Hepatocyte (in vitro differentiated cells): ENCODE measurements at regions not wholly inside any gene's neighbourhood (a gene's known extent, or its start where the extent isn't known, plus 50 kb on each side); places are given as distances from the start of the nearest gene placed in this dataset.

Experiments used
- DNase-seq: peaks from one replicate; pipeline ENCODE4 v3.0.0-alpha.2; 2016; ENCODE audit warnings: low spot score
- H2AFZ ChIP-seq: fragments of 200-600 bp; sonication (generic); 2 replicates; pipeline ENCODE4 v1.6.0; 2016; ENCODE audit warnings: antibody characterized with exemption, mild to moderate bottlenecking
- H3K27ac ChIP-seq: fragments of 200-600 bp; sonication (generic); 2 replicates; pipeline ENCODE4 v1.5.1; 2016; ENCODE audit warnings: mild to moderate bottlenecking
- H3K27me3 ChIP-seq: fragments of 200-600 bp; sonication (generic); 2 replicates; pipeline ENCODE4 v1.6.1; 2016
- H3K36me3 ChIP-seq: fragments of 200-600 bp; sonication (generic); replicated peaks from 2 replicates; pipeline ENCODE4 v1.5.1; 2016; ENCODE audit warnings: low read depth; ENCODE audit not compliant: insufficient read depth
- H3K4me1 ChIP-seq: fragments of 200-600 bp; sonication (generic); 2 replicates; pipeline ENCODE4 v1.5.1; 2016; ENCODE audit warnings: mild to moderate bottlenecking, moderate library complexity; ENCODE audit not compliant: insufficient read depth
- H3K4me2 ChIP-seq: fragments of 200-600 bp; sonication (generic); 2 replicates; pipeline ENCODE4 v1.6.0; 2016
- H3K4me3 ChIP-seq: fragments of 200-600 bp; sonication (generic); 2 replicates; pipeline ENCODE4 v1.5.1; 2016; ENCODE audit warnings: mild to moderate bottlenecking
- H3K79me2 ChIP-seq: fragments of 200-600 bp; sonication (generic); 2 replicates; pipeline ENCODE4 v1.6.0; 2017; ENCODE audit warnings: mild to moderate bottlenecking
- H3K9me2 ChIP-seq: fragments of 200-600 bp; sonication (generic); replicated peaks from 2 replicates; pipeline ENCODE4 v1.6.0; 2017; ENCODE audit warnings: mild to moderate bottlenecking; ENCODE audit not compliant: insufficient read depth
- H3K9me3 ChIP-seq: fragments of 200-600 bp; sonication (generic); 2 replicates; pipeline ENCODE4 v1.5.1; 2016; ENCODE audit warnings: low read depth, mild to moderate bottlenecking
- H4K20me1 ChIP-seq: fragments of 200-600 bp; sonication (generic); 2 replicates; pipeline ENCODE4 v1.6.0; 2016; ENCODE audit warnings: mild to moderate bottlenecking; ENCODE audit not compliant: insufficient read depth, poor library complexity, severe bottlenecking
- EZH2 ChIP-seq: fragments of 200-600 bp; sonication (generic); IDR thresholded peaks from 2 replicates; pipeline ENCODE4 v1.6.1; 2016; ENCODE audit warnings: antibody characterized with exemption, mild to moderate bottlenecking, borderline replicate concordance
- EZH2phosphoT487 ChIP-seq: fragments of 200-600 bp; sonication (generic); IDR thresholded peaks from one replicate; pipeline ENCODE4 v1.6.1; 2018; ENCODE audit warnings: antibody characterized with exemption, mild to moderate bottlenecking, low read depth, moderate library complexity; ENCODE audit not compliant: unreplicated experiment, severe bottlenecking
- whole genome bisulfite sequencing: methylation state at CpG from one replicate; pipeline ENCODE4 v1.1.6; 2016; ENCODE audit warnings: low lambda C conversion rate; ENCODE audit errors: missing lambda C conversion rate; 5-methylcytosine and 5-hydroxymethylcytosine counted together
- TF ChIP-seq, protein P1 (sequence below): fragments of 200-600 bp; sonication (generic); IDR thresholded peaks from 2 replicates; pipeline ENCODE4 v1.5.1; 2016; ENCODE audit warnings: antibody characterized with exemption, mild to moderate bottlenecking; ENCODE audit not compliant: poor library complexity

DNA sequence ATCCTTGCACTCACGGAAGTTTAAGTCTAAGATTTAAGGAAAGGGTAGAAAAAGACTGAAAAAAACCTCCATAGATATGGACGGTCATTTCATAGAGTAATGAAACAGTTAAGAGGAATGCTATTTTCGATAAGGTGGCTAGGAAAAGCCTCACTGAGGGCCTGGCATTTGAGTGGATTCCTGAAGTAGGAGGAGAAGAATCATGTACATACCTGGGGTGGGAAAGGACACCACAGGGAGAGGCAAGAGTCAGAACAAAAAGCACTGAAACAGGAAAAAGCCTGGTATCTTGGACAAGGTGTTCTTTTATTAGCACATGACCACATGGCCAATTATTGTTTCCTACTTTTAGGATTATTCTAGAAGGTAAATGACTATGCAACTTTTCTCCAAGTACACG is 547.2 kb upstream of the DIPK2B start:
- Histone ChIP-seq H3K79me2 (peaks cover 25% of the 10 kb centered on the region), H3K4me2 (no peak overlapping the region)

DNA sequence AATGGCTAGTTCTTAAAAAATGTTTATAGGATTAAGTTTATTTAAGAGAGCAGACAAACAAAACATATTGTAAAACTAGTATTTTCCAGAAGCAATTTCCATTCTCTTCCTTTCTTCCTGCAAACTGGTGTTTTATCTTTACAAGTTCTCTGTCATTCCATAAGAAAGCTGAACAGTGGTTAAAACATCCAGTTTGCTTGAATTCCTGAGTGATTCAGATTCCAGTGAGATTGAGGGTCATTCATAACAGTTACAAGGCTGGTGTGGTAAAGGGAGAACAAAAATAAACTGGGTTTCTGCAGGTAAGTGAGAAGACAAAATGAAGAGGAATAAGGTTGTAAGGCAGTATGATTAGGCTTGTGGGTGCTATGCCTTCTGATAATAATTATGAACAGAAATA is 544.8 kb upstream of the DIPK2B start:
- H3K9me3 ChIP-seq = no peaks in the 10 kb centered on the region
- no peaks in the 10 kb centered on the region for H3K36me3 ChIP-seq
- TF ChIP-seq, protein P1, sequence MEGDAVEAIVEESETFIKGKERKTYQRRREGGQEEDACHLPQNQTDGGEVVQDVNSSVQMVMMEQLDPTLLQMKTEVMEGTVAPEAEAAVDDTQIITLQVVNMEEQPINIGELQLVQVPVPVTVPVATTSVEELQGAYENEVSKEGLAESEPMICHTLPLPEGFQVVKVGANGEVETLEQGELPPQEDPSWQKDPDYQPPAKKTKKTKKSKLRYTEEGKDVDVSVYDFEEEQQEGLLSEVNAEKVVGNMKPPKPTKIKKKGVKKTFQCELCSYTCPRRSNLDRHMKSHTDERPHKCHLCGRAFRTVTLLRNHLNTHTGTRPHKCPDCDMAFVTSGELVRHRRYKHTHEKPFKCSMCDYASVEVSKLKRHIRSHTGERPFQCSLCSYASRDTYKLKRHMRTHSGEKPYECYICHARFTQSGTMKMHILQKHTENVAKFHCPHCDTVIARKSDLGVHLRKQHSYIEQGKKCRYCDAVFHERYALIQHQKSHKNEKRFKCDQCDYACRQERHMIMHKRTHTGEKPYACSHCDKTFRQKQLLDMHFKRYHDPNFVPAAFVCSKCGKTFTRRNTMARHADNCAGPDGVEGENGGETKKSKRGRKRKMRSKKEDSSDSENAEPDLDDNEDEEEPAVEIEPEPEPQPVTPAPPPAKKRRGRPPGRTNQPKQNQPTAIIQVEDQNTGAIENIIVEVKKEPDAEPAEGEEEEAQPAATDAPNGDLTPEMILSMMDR = no peak
- TF ChIP-seq EZH2phosphoT487 = no peak
- no peak for DNase-seq
- no peak overlapping the region for H3K4me3 ChIP-seq
- no peaks in the 10 kb centered on the region for H4K20me1 ChIP-seq
- H3K79me2 ChIP-seq = peaks cover 6% of the 10 kb centered on the region
- no peak overlapping the region for H3K4me2 ChIP-seq
- H3K27me3 ChIP-seq = no peaks in the 10 kb centered on the region
- no peaks in the 10 kb centered on the region for H3K9me2 ChIP-seq
- H2AFZ ChIP-seq = no peak overlapping the region
- H3K27ac ChIP-seq = no peak overlapping the region
- no peaks in the 10 kb centered on the region for H3K4me1 ChIP-seq

More for the DNA sequence above, 547.2 kb upstream of the DIPK2B start:
- Histone ChIP-seq H4K20me1 (no peaks in the 10 kb centered on the region), H3K4me3 (no peak overlapping the region), H3K27me3 (no peaks in the 10 kb centered on the region), H3K9me3 (no peaks in the 10 kb centered on the region), H3K36me3 (no peaks in the 10 kb centered on the region), H3K4me1 (peaks cover 3% of the 10 kb centered on the region), H3K9me2 (no peaks in the 10 kb centered on the region), H3K27ac (no peak overlapping the region), H2AFZ (no peak overlapping the region)
- no peak for DNase-seq
- 67% methylated on average over 4 of the region's 4 CpGs for WGBS
- TF ChIP-seq EZH2phosphoT487 = no peak
- TF ChIP-seq, protein P1 = no peak
- TF ChIP-seq EZH2 = no peak

DNA sequence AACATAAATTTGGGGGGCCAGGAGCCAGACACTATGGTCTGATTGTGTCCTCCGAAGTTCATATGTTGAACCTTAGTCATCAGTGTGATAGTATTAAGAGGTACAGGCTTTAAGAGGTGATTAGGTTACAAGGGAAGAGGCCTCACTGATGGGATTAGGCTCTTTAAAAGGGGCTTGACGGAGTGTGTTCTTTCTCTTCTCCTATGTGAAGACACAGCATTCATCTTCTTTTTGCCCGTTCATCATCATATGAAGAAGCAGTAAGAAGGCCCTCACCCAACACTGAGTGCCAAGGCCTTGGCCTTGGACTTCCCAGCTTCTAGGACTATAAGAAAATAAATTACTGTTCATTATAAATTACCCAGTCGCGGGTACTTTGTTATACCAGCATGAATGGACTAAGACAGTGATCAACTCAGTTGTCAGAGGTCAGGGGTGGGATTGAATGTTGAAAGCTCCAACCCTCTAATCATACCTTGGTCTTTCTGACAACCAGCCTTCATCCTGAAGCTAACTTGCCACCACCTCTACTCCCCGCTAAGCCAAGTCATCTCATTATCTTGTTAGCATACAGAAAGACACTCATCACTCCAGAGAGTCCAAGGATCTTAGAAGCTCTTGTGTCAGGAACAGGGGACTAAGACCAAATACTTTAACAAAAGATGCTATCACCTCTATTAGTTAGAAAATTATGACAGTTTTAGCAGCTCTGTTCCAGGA is 543.4 kb upstream of the DIPK2B start:
- 78% methylated on average over 6 of the region's 6 CpGs for WGBS
- H3K4me2 ChIP-seq = no peak overlapping the region
- H3K4me3 ChIP-seq = no peak overlapping the region
- H3K27ac ChIP-seq = no peak overlapping the region
- no peaks in the 10 kb centered on the region for H3K9me2 ChIP-seq
- H3K27me3 ChIP-seq = no peaks in the 10 kb centered on the region
- H4K20me1 ChIP-seq = no peaks in the 10 kb centered on the region
- no peak for DNase-seq
- no peaks in the 10 kb centered on the region for H3K36me3 ChIP-seq
- peaks cover 6% of the 10 kb centered on the region for H3K79me2 ChIP-seq
- no peak overlapping the region for H2AFZ ChIP-seq
- no peaks in the 10 kb centered on the region for H3K9me3 ChIP-seq
- no peaks in the 10 kb centered on the region for H3K4me1 ChIP-seq
- no peak for TF ChIP-seq EZH2

DNA sequence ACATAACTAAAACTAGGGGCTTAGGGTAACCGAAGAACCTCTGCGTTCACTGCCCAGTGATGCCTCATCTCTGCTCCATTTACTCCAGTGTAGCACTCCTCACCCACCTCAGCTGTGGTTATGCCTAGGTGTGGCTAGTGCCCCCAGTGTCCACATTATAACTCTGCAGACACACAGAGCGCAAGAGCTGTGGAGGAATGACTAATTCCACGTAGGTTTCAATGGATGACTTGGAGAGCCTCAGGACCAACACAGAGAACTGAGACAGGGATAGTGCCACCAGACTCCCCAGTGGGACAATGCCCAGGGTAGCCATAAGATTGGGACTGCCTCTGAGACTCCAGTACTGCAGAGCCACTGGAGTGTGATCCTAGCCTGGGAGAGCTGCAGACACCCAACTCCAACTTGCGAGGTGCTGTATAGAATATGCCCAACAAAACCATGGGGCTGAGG is 542.4 kb upstream of the DIPK2B start:
- H3K9me3 ChIP-seq = no peaks in the 10 kb centered on the region
- no peaks in the 10 kb centered on the region for H4K20me1 ChIP-seq
- DNase-seq = no peak
- no peaks in the 10 kb centered on the region for H3K27me3 ChIP-seq
- H3K27ac ChIP-seq = no peak overlapping the region
- H3K9me2 ChIP-seq = no peaks in the 10 kb centered on the region
- H3K4me2 ChIP-seq = no peak overlapping the region
- H3K4me3 ChIP-seq = no peak overlapping the region
- no peaks in the 10 kb centered on the region for H3K36me3 ChIP-seq
- TF ChIP-seq EZH2 (no peak), EZH2phosphoT487 (no peak)
- TF ChIP-seq, protein P1 = peak; percentile 3
- H3K4me1 ChIP-seq = no peaks in the 10 kb centered on the region
- WGBS = 80% methylated on average over 5 of the region's 5 CpGs
- H2AFZ ChIP-seq = no peak overlapping the region
- H3K79me2 ChIP-seq = no peaks in the 10 kb centered on the region
